ENCODE measurements at regions not wholly inside any gene's neighbourhood (a gene's known extent, or its start where the extent isn't known, plus 50 kb on each side); places are given as distances from the start of the nearest gene placed in this dataset.

DNA sequence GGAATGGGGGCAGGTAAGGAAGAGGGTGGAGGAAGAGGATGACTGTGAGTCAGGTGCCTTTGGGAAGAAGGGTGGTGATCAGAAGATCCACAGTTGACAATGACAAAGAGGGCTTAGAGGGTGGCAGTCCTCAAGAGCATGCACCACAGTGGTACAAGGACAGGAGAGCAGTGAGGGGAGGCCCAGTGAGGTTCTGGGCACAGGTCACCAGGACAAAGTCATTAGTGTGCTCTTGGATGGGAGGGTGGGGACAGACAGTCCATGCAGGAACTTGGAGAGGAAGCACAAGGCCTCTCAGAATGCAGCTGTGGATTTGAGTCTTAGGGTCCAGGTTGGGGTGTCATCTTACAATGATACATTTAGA lies 75.1 kb downstream of the RHOU start:
- no peaks in the 10 kb centered on the region for H3K36me3 ChIP-seq (ENCODE audit: control insufficient read depth, insufficient read depth, low read length)
- no peak for TF ChIP-seq CTCF (IDR thresholded peaks at IDR 0.05; ENCODE audit: insufficient read depth, low read length, poor library complexity, severe bottlenecking)
- no peak overlapping the region for H3K4me3 ChIP-seq (replicated peaks; ENCODE audit: low read depth, low read length)
- no peak for DNase-seq (ENCODE audit: extremely low read depth, insufficient read length)
- no peaks in the 10 kb centered on the region for H3K27me3 ChIP-seq (replicated peaks; ENCODE audit: control insufficient read depth, insufficient read depth, low read length)

- no peak for TF ChIP-seq CTCF (IDR thresholded peaks at IDR 0.05; ENCODE audit: insufficient read depth, low read length, poor library complexity, severe bottlenecking)
- no peaks in the 10 kb centered on the region for H3K36me3 ChIP-seq (ENCODE audit: control insufficient read depth, insufficient read depth, low read length)
- no peaks in the 10 kb centered on the region for H3K27me3 ChIP-seq (replicated peaks; ENCODE audit: control insufficient read depth, insufficient read depth, low read length)
- DNase-seq (ENCODE audit: extremely low read depth, insufficient read length), result no peak
- no peak overlapping the region for H3K4me3 ChIP-seq (replicated peaks; ENCODE audit: low read depth, low read length)
Observed at GRCh38 chr1:228810878-228811711, 75.8 kb downstream of the RHOU start.

- Histone ChIP-seq H3K4me3 (replicated peaks; ENCODE audit: low read depth, low read length) (no peak overlapping the region), H3K36me3 (ENCODE audit: control insufficient read depth, insufficient read depth, low read length) (no peaks in the 10 kb centered on the region), H3K27me3 (replicated peaks; ENCODE audit: control insufficient read depth, insufficient read depth, low read length) (no peaks in the 10 kb centered on the region)
- DNase-seq (ENCODE audit: extremely low read depth, insufficient read length), result no peak
- no peak for TF ChIP-seq CTCF (IDR thresholded peaks at IDR 0.05; ENCODE audit: insufficient read depth, low read length, poor library complexity, severe bottlenecking)
Observed at GRCh38 chr1:228811712-228812305, 76.5 kb downstream of the RHOU start.

DNA sequence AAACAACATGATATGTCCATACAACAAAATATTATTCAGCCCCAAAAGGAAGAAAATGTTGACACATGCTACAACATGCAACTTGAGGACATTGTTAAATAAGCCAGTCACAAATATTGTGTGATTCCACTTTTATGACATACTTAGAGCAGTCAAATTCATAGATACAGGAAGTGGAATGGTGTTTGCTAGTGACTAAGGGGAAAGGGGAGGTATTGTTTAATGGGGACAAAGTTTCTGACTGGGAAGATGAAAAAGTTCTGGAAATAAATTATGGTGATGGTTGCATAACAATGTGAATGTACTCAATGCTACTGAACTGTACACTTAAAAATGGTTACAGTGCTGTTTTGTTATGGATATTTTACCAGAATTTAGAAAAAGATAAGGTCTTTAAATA lies 77.7 kb downstream of the RHOU start:
- Histone ChIP-seq H3K4me3 (replicated peaks; ENCODE audit: low read depth, low read length) (no peak overlapping the region), H3K36me3 (ENCODE audit: control insufficient read depth, insufficient read depth, low read length) (no peaks in the 10 kb centered on the region), H3K27me3 (replicated peaks; ENCODE audit: control insufficient read depth, insufficient read depth, low read length) (no peaks in the 10 kb centered on the region)
- no peak for DNase-seq (ENCODE audit: extremely low read depth, insufficient read length)
- TF ChIP-seq CTCF (IDR thresholded peaks at IDR 0.05; ENCODE audit: insufficient read depth, low read length, poor library complexity, severe bottlenecking), result no peak

DNA sequence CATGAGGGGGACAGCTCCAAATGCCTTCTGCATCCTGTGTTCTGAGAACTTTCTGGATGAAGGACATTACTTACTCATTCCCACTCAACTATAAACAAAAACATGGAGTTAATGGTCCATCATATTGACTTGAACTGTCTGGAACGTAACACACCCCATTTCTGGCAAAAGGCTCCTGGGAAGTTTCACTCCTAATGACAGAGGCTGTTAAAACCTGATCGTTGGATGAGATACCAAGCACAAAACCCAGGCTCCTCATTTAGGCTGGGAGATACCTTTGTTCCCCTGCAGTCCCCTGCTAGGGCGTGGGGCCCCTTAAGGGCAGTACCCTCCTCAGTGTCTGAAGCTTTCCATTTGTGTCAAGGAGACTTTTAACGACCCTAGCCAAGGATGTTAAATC lies 78.9 kb downstream of the RHOU start:
- no peak overlapping the region for H3K4me3 ChIP-seq (replicated peaks; ENCODE audit: low read depth, low read length)
- no peak for DNase-seq (ENCODE audit: extremely low read depth, insufficient read length)
- no peaks in the 10 kb centered on the region for H3K27me3 ChIP-seq (replicated peaks; ENCODE audit: control insufficient read depth, insufficient read depth, low read length)
- H3K36me3 ChIP-seq (ENCODE audit: control insufficient read depth, insufficient read depth, low read length), result no peaks in the 10 kb centered on the region
- no peak for TF ChIP-seq CTCF (IDR thresholded peaks at IDR 0.05; ENCODE audit: insufficient read depth, low read length, poor library complexity, severe bottlenecking)
